ENCODE measurements at regions not wholly inside any gene's neighbourhood (a gene's known extent, or its start where the extent isn't known, plus 50 kb on each side); places are given as distances from the start of the nearest gene placed in this dataset.
"Not testable (repeated sequence)": the region's sequence is repeated elsewhere in the genome, so short reads cannot be mapped to it uniquely, and the experiment has no call there.

DNA sequence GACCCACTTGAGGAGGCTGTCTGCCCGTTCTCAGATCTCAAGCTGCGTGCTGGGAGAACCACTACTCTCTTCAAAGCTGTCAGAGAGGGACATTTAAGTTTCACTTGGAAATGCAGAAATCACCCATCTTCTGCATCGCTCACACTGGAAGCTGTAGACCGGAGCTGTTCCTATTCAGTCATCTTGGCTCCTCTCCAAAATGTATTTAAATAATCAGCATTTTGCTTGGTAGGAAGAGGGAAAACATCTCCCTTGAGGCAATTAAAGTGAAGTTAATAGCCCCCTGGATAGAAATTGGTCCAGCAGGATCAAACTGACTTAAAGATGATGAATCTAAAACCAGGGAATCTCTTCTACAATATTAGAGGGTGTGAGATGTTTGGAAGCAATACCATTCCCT lies 151.7 kb downstream of the CSNK2A3 start:
- not testable (repeated sequence) for ATAC-seq; H3K9me3 Mint-ChIP-seq; H3K4me1 Mint-ChIP-seq; DNase-seq; H3K36me3 Mint-ChIP-seq (ENCODE audit: low read depth); H3K27ac Mint-ChIP-seq; H3K4me3 Mint-ChIP-seq
- H3K27me3 Mint-ChIP-seq = peaks cover 24% of the 10 kb centered on the region

DNA sequence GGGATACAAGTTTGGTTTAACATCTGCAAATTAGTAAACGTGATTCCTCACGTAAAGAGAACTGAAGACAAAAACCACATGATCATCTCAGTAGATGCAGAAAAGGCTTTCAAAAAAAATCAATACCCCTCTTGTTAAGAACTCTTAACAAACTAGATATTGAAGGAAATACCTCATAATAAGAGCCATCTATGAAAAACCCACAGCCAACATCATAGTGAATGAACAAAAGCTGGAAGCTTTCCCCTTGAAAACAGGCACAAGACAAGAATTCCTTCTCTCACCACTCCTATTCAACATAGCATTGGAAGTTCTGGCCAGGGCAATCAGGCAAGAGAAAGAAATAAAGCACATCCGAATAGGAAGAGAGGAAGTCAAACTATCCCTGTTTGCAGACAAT lies 160.5 kb downstream of the CSNK2A3 start:
- no peaks in the 10 kb centered on the region for H3K36me3 Mint-ChIP-seq (ENCODE audit: low read depth)
- H3K27me3 Mint-ChIP-seq = peaks cover 6% of the 10 kb centered on the region
- DNase-seq (no peak), ATAC-seq (no peak)
- H3K27ac Mint-ChIP-seq = no peak overlapping the region
- no peak overlapping the region for H3K4me3 Mint-ChIP-seq
- no peaks in the 10 kb centered on the region for H3K4me1 Mint-ChIP-seq
- peaks cover 25% of the 10 kb centered on the region for H3K9me3 Mint-ChIP-seq

DNA sequence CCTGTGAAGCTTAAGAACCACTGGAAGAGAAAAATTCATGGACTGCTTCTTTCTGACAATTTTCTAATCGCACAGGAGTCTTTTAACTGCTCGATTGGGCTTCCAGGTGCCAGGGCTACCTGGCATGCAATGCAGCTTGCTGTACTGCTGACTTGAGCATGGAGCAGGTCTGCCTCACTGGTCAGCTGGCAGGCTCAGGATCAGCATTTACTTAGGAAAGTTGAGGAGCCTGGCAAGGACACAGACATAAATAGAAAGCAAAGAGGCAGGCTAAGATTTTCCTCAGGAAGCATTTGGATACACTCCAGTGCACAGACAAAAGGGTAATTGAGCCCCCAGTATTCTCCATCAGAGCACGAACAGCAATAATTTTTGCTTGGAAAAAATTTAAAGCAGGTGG lies 163.5 kb downstream of the CSNK2A3 start:
- H3K27ac Mint-ChIP-seq = no peak overlapping the region
- H3K9me3 Mint-ChIP-seq = peaks cover 25% of the 10 kb centered on the region
- H3K36me3 Mint-ChIP-seq (ENCODE audit: low read depth) = no peaks in the 10 kb centered on the region
- no peaks in the 10 kb centered on the region for H3K4me1 Mint-ChIP-seq
- ATAC-seq (no peak), DNase-seq (no peak)
- H3K27me3 Mint-ChIP-seq = peaks cover 6% of the 10 kb centered on the region
- H3K4me3 Mint-ChIP-seq = no peak overlapping the region

DNA sequence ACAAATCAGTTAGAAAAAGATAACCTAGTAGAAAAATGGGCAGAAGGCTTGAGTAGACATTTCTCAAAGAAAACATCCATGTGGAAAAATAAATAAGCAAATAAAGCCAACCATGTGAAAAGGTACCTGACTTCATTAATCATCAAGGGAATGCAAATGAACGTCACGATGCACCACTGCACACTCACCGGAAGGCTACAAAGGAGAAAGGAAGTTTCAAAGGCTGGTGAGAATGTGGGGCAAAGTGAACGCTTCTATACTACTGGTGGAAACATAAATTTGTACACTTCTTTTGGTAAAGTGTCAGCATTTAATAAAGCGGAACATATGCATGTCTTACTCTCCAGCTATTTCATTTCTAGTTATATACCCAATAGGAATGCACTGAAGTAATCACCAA lies 166.8 kb downstream of the CSNK2A3 start:
- no peaks in the 10 kb centered on the region for H3K36me3 Mint-ChIP-seq (ENCODE audit: low read depth)
- DNase-seq (no peak), ATAC-seq (no peak)
- H3K4me1 Mint-ChIP-seq = no peaks in the 10 kb centered on the region
- H3K27me3 Mint-ChIP-seq = peaks cover under 1% of the 10 kb centered on the region
- peaks cover 13% of the 10 kb centered on the region for H3K9me3 Mint-ChIP-seq
- no peak overlapping the region for H3K27ac Mint-ChIP-seq
- H3K4me3 Mint-ChIP-seq = no peak overlapping the region

DNA sequence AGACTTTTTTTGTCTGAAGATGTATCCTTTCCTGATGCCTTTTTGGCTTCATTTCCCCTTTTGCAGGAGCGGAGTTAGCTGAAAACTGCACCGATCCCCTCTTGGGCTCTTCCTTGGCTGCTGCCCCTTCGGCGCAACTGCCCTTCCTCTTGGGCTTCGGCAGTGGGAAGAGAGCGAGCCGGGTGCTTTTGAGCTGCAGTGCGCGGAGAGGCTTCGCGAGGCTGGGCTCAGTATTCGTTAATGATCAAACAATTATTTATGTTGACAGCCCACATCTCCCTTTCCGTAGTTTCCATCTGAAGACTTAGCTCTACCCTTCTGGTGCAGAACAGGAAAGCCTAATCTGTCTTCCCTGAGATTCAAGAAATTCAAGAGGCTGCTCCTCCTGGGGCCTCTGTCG lies 170.8 kb downstream of the CSNK2A3 start:
- Mint-ChIP-seq H3K4me1 (no peaks in the 10 kb centered on the region), H3K9me3 (no peaks in the 10 kb centered on the region), H3K27ac (no peak overlapping the region)

DNA sequence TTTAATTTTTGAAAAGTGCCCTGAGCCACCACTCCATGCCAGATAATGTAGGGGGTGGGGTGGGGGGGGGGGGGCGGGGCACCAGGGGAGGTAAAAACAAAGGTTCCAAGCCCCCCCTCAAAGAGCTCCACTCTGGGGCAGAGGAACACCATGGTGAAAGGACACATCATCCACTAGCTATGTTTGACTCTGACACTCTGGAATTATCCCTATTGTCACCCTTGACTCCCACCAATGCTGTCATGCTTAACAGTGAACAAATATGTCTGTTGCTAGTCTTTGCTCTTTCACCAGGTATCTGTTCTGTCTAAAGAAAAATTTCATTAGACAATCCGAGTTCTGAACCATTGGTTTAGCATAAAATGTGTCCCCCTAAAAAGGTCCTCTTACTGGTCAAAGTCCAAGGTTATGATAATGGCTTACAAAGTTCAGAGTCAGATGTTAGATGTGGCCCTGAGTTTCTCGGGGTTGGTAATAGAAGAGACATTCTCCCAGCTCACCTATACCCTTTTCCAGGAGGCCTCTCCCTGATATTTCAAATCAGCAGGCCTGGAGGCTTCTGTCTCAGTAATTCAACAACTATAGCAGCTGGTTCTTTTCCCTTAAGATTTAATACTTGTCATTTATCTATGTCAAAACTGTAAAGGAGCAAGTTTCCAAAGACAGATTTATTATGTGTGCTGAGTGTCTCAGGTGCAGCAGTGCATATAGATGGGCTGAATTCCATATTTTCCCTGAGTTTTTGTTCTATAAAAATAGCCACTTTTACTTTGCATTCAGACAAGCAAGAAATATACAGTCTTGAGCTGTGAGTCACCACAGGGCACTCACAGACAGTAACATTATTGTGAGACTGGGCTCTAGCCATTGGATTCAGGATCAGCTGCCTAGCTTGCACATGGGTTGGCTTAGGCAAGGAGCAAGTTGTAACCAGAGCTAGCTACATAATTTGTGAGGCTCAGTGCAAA lies 174.1 kb downstream of the CSNK2A3 start:
- Mint-ChIP-seq H3K36me3 (ENCODE audit: low read depth) (no peaks in the 10 kb centered on the region), H3K27ac (no peak overlapping the region), H3K4me3 (no peak overlapping the region), H3K9me3 (no peaks in the 10 kb centered on the region), H3K27me3 (peaks cover 2% of the 10 kb centered on the region), H3K4me1 (no peaks in the 10 kb centered on the region)
- DNase-seq (no peak), ATAC-seq (no peak)

More for the DNA sequence above, 170.8 kb downstream of the CSNK2A3 start:
- H3K36me3 Mint-ChIP-seq (ENCODE audit: low read depth) = no peaks in the 10 kb centered on the region
- ATAC-seq = no peak
- H3K27me3 Mint-ChIP-seq = peaks cover 2% of the 10 kb centered on the region
- no peak overlapping the region for H3K4me3 Mint-ChIP-seq
- no peak for DNase-seq

DNA sequence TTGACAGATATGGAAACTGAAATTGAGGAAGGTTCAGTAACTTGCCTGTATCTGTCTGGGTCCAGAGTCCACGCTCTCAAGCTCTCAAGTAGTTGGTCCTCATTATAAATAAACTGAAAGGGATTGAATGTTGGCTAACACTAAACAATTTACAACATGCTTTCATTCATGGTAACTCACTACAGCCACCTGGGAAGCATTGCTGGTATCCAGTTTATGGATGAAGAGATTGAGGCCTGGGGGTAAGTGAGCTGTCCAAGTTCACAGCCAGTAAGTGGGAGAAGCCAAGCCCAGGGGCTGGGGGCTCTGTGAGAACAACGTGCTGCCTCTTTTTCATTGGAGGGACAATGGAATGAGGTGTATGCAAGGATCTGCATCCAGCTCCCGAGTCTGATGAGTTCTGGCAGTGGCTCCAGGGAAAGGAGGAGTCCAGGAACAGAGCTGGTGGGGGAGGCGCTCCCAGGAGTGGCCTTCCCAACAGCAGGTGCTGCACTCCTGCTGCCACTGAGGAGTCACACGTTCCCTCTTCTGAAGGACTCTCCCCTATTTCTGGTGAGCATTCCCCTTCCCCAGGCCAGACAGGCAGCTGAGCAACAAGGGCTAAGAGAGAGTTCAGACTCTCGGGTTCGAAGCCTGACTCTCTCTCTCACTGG lies 175.8 kb downstream of the CSNK2A3 start:
- Mint-ChIP-seq H3K27me3 (peaks cover 2% of the 10 kb centered on the region), H3K36me3 (ENCODE audit: low read depth) (no peaks in the 10 kb centered on the region), H3K4me1 (no peaks in the 10 kb centered on the region), H3K9me3 (no peaks in the 10 kb centered on the region), H3K4me3 (no peak overlapping the region), H3K27ac (no peak overlapping the region)
- ATAC-seq = no peak
- DNase-seq = no peak

DNA sequence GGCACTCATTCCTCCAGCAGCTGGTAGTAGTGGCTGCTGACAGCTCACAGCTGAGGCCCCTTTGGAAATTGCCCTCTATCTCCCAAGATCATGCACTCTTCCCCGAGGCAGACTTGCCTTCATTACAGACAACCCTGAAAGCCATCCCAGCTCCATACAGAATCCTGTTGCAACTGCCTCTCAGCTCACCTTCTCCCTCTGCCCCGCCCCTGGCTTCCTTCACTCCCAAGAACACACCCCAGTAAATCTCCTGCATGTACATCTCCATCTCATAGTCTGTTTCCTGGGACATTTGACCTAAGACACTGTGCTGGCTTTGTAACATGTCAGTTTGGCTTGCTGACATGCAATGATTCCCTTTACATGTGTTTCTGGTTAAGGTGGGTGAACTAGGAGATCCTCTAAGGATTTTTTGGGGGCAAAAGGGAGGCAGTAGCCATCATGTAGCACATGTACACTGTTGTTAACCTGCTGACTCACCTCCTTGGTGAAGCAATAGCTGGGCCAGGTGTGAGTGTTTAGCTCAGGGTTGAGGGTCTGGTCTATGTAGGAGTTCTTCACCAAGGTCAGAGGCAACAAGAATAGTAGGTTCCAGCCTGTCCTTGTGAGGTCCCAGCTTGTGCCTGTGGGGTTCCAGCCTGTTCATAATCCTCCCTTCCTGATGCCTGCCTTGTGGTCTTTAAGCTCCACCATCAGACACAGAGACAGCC lies 179.6 kb downstream of the CSNK2A3 start:
- H3K27me3 Mint-ChIP-seq = no peaks in the 10 kb centered on the region
- H3K4me1 Mint-ChIP-seq = peaks cover 15% of the 10 kb centered on the region
- H3K9me3 Mint-ChIP-seq = no peaks in the 10 kb centered on the region
- no peaks in the 10 kb centered on the region for H3K36me3 Mint-ChIP-seq (ENCODE audit: low read depth)
- no peak overlapping the region for H3K4me3 Mint-ChIP-seq
- H3K27ac Mint-ChIP-seq = no peak overlapping the region
- DNase-seq (no peak), ATAC-seq (no peak)

DNA sequence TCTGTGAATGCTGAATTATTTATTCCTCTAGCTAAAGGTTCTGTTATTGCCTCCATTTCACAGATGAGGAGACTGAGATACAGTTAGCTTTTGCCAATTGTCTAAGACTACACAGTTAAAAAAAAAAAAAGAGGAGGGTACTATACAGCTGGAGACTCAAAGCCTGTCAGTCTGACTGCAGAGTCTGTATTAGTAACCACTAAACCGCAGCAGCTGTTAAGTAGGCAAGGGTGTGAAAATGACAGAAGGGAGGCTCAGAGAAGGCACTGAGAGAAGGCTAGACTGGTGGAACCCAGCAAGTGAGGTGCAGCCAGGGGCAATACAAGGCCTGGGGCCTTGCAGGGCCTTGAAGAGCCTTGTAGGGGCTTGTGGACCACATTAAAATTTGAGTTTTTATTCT lies 181.2 kb downstream of the CSNK2A3 start:
- no peaks in the 10 kb centered on the region for H3K27me3 Mint-ChIP-seq
- H3K9me3 Mint-ChIP-seq = no peaks in the 10 kb centered on the region
- no peak overlapping the region for H3K27ac Mint-ChIP-seq
- no peaks in the 10 kb centered on the region for H3K36me3 Mint-ChIP-seq (ENCODE audit: low read depth)
- H3K4me1 Mint-ChIP-seq = peaks cover 15% of the 10 kb centered on the region
- DNase-seq (peak; percentile 23), ATAC-seq (peak; percentile 78)
- H3K4me3 Mint-ChIP-seq = no peak overlapping the region

DNA sequence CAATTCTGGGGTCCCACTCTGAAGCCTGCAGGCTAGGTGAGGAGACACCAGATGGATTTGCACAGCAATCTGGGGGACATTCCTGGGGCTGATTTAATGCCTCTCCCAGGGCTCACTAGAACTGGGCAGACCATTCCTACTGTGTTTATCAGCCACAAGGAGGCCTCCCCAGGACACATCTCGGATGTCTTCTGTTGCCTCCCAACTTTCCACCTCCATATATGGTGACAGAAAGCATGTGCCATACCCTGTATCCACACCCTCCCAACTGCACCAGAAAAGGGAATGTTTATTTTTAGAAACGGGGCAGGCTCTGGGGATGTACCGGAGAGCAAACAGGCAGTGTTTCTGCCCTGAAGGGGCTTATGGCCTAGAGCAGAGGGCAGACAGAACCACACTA lies 181.8 kb downstream of the CSNK2A3 start:
- Mint-ChIP-seq H3K27ac (no peak overlapping the region), H3K9me3 (no peaks in the 10 kb centered on the region), H3K4me1 (peaks cover 15% of the 10 kb centered on the region), H3K4me3 (no peak overlapping the region), H3K36me3 (ENCODE audit: low read depth) (no peaks in the 10 kb centered on the region), H3K27me3 (no peaks in the 10 kb centered on the region)
- DNase-seq (no peak), ATAC-seq (no peak)

DNA sequence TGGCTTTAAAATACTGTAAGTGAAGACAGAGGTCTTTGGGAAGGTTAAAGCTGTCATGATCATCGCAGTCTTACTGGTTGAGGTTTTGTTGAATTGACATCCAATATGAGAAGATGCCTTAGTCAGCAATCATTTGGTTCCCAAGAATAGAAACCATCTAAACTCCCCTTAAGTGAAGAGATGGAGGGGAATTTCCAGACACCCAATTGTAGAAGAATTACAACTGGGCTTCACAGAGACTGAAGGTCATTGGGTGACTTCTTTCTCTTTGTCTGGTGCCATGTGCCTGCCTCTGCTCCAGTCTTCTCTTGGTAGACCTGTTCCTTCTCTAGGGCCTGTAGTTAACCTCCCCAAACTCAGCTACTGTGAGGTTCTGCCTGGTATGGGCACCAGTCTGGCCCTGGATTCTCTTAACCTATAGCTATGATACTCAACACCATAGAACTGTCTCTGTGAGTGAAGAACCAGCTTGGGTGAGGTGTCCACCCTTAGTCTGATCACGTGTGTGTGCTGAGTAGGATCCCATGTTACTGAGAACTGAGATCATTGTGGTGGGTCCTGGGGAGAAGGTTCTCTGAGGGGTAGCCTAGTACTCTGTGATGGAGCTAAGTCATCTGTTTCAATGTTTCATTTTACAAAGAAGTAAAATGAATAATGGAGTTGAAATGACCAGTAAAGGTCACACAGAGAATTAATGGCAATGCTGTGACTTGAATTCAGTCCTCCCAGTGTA lies 182.5 kb downstream of the CSNK2A3 start:
- no peak overlapping the region for H3K4me3 Mint-ChIP-seq
- DNase-seq (no peak), ATAC-seq (peak; percentile 30)
- H3K27me3 Mint-ChIP-seq = no peaks in the 10 kb centered on the region
- no peaks in the 10 kb centered on the region for H3K36me3 Mint-ChIP-seq (ENCODE audit: low read depth)
- H3K27ac Mint-ChIP-seq = no peak overlapping the region
- peaks cover 15% of the 10 kb centered on the region for H3K4me1 Mint-ChIP-seq
- H3K9me3 Mint-ChIP-seq = no peaks in the 10 kb centered on the region

DNA sequence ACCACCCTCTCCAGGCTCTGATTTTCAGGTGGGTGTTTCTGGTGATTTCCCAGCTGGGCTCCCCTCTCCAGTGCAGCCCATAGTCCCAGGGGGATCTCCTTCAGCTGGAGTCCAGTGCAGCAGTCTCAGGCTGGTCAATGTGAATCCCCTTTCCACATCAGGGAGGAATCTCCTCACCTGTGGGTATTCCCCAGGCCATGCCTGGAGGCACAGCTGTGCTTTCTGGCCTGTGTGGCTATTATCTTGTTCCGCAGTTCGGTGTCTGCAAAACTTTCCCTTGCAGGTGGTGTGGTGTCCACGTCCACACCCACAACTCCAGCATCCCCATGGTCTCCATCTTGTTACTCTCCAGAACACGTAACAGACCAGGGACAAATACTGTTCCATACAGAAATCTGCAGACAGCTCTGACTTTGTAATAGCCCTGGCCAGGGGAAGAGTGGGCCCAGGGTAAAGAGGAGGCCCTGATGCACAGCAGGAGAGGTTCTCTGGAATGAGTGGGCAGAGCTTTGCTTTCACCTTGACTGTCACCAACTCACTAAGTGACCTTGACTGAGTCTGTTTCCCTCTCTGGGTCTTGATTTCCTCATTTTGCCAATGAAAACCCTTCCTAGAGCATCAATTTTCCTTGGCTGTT lies 183.2 kb downstream of the CSNK2A3 start:
- no peak overlapping the region for H3K4me3 Mint-ChIP-seq
- no peak for ATAC-seq
- peaks cover 15% of the 10 kb centered on the region for H3K4me1 Mint-ChIP-seq
- no peak overlapping the region for H3K27ac Mint-ChIP-seq
- no peaks in the 10 kb centered on the region for H3K36me3 Mint-ChIP-seq (ENCODE audit: low read depth)
- no peaks in the 10 kb centered on the region for H3K9me3 Mint-ChIP-seq
- H3K27me3 Mint-ChIP-seq = peaks cover 1% of the 10 kb centered on the region
- DNase-seq = no peak

DNA sequence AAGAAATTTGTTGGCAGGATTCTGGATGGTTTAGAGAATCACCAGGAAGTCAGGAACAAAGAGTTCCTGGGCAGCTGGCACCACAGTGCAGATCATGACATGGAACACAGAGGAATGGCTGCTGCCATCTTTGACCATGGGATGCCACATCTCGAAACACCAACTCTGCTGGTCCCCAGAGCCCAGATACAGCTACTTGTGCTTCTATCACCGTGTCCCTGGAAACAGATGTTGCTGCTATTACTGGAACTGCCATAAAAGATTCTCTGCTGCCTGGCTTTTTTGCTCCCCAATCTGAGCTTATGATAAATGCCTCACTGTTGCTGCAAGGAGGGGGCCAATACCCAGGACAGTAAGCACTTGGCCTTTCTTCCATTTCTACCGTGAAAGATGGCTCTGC lies 185.2 kb downstream of the CSNK2A3 start:
- no peaks in the 10 kb centered on the region for H3K9me3 Mint-ChIP-seq
- peaks cover 1% of the 10 kb centered on the region for H3K27me3 Mint-ChIP-seq
- H3K27ac Mint-ChIP-seq = no peak overlapping the region
- no peaks in the 10 kb centered on the region for H3K36me3 Mint-ChIP-seq (ENCODE audit: low read depth)
- DNase-seq (no peak), ATAC-seq (no peak)
- H3K4me1 Mint-ChIP-seq = peaks cover 15% of the 10 kb centered on the region
- no peak overlapping the region for H3K4me3 Mint-ChIP-seq

DNA sequence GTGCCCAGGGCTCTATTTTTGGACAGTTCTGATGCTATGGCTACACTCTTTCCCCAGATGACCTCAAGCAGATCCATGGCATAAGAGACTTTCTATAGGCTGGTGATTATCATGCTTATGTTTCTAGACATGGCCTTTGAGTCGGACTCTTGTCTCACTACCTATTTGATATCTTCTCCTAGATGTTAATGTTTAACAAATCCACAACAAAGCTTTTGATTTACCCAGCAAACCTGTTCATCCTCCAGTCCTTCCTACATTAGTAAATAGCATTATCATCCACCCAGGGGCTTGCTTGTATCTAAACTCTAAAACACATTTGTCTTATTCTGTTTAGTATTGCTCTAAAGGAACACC lies 188.7 kb downstream of the CSNK2A3 start:
- no peak overlapping the region for H3K4me3 Mint-ChIP-seq
- peaks cover 4% of the 10 kb centered on the region for H3K27me3 Mint-ChIP-seq
- H3K36me3 Mint-ChIP-seq (ENCODE audit: low read depth) = no peaks in the 10 kb centered on the region
- no peak for ATAC-seq
- no peaks in the 10 kb centered on the region for H3K9me3 Mint-ChIP-seq
- no peak for DNase-seq
- no peaks in the 10 kb centered on the region for H3K4me1 Mint-ChIP-seq
- no peak overlapping the region for H3K27ac Mint-ChIP-seq
